HG03139 (cell line): ENCODE measurements at regions not wholly inside any gene's neighbourhood (a gene's known extent, or its start where the extent isn't known, plus 50 kb on each side); places are given as distances from the start of the nearest gene placed in this dataset.

Experiments
- ATAC-seq: cut with Tn5 transposase; IDR thresholded peaks from one replicate; pipeline ENCODE4 v1.9.1; 2021; ENCODE audit not compliant: unreplicated experiment

DNA sequence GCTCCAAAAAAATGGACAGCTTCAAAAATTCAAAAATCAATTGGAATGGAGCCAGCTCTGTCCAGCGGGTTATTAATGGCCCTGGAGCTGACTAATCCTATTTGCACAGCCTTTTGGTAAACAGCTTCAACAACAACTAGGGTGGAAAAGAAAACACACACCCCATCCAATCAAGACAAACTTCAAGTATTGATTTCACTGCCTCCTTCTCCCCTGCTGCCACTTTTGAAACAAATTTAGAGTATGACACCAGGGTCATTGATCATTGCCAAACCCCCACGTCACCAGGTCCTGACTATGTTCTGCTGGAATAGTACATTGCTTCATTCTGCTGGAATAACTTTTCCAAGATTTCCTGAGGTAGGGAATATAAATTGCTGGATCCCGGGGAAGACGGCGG lies 56.8 kb upstream of the GTF3A start:
- no peak for ATAC-seq

DNA sequence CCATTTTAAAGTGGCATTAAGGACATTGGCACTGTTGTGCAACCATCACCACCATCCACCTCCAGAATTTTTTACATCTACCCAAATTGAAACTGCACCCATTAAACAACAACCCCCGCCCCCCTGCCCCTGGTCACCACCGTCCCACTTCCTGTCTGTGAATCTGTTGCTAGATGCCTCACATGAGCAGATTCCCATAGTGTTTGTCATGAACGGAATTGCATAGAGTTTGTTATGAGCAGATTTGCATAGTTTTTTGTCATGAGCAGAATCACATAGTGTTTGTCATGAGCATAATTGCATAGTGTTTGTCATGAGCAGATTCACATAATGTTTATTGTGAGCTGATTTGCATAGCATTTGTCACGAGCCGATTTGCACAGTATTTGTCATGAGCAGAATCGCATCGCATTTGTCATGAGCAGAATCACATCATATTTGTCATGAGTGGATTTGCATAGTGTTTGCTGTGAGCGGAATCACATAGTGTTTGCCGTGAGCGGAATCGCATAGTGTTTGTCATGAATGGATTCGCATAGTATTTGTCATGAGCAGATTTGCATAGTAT lies 54.0 kb upstream of the GTF3A start:
- no peak for ATAC-seq

DNA sequence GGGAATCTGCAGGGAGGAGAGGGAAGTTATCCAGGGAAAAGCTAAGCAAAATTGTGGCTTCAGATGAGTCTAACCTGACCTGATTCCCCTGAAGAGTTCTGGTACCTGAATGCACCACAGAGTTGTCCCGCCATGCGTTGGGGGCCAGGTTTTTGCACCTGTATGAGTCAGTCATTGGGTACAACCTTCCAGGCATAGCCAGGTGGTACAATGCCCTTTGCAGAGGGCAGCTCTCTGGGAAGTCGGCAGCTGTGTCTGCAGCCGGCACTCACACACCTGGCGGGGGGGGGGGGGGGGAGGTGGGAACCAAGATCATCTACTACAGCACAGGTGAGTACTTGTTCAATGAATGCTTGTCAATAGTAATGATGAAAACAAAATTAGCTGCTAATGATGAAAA lies 52.5 kb upstream of the GTF3A start:
- no peak for ATAC-seq

DNA sequence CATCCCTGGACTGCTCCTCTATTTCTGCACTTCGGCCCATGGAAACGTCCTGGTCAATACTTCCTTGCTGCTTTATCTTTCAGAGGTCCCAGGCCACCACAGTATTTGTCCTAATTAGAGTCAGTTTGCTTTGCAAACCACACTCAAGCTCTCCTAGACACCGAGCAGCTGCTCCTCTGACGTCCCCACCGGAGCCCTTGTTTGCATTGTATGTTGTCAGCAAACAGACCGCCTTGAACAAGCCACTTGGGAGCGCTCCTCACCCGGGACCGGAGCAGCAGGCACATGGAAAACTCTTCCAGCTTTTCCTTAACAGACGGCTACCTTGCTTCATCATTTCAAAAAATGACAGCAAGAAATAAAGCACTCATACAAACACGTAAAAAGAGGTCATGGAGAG lies 51.5 kb upstream of the GTF3A start:
- no peak for ATAC-seq

DNA sequence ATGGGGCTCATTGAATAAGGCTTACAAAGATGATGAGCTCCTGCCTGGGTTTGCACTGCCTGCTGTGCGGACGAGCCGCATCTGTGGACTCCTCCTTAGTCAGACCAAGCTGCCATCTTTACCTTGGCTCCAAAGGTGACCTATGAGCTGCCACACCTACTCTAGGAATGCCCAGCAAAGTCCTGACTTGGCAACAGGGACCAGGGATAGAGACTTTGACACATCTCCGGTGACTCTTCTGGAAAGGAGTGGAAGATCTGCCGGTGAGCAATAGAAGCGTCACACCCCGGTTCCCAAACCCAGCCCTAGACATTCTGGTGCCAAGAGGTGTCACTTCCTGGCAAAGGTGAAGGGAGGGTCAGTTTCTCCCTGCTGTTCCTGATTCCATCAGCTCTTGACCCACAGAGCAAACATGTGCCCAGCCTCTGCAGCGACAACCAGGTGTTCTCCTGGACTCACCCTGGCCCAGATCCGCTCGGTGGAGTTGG lies 50.2 kb upstream of the GTF3A start:
- no peak for ATAC-seq
